Neural cell (in vitro differentiated cells): ENCODE measurements at regions not wholly inside any gene's neighbourhood (a gene's known extent, or its start where the extent isn't known, plus 50 kb on each side); places are given as distances from the start of the nearest gene placed in this dataset.

Experiments
- H2AFZ ChIP-seq: fragments of 200-600, 300-800 bp; sonication (generic), shearing (Covaris generic); 2 replicates; pipeline ENCODE4 v1.6.0; 2014; ENCODE audit warnings: low read depth, mild to moderate bottlenecking, antibody characterized with exemption, low read length, moderate library complexity
- H3F3A ChIP-seq: fragments of 200-600 bp; shearing (Covaris generic); 2 replicates; pipeline ENCODE4 v1.6.1; 2016; ENCODE audit warnings: mild to moderate bottlenecking, moderate library complexity, mixed read lengths, antibody characterized with exemption, low read length; ENCODE audit not compliant: insufficient read depth, poor library complexity, severe bottlenecking
- H3K27ac ChIP-seq: fragments of 200-600, 300-800 bp; sonication (generic), shearing (Covaris generic); 2 replicates; pipeline ENCODE4 v1.5.1; 2014; ENCODE audit warnings: mild to moderate bottlenecking, low read length, moderate library complexity
- H3K27me3 ChIP-seq: fragments of 300-800, 200-600 bp; sonication (generic), shearing (Covaris generic); 2 replicates; pipeline ENCODE4 v1.6.0; 2014; ENCODE audit warnings: mild to moderate bottlenecking, low read depth, low read length, moderate library complexity; ENCODE audit not compliant: insufficient read depth
- H3K36me3 ChIP-seq: fragments of 300-800, 200-600 bp; sonication (generic), shearing (Covaris generic); 2 replicates; pipeline ENCODE4 v1.5.1; 2014; ENCODE audit warnings: mild to moderate bottlenecking, antibody characterized with exemption, low read length, moderate library complexity; ENCODE audit not compliant: insufficient read depth
- H3K4me2 ChIP-seq: fragments of 300-800, 200-600 bp; sonication (generic), shearing (Covaris generic); 2 replicates; pipeline ENCODE4 v1.6.0; 2014; ENCODE audit warnings: mild to moderate bottlenecking, low read length
- H3K4me3 ChIP-seq: fragments of 300-800, 200-600 bp; sonication (generic), shearing (Covaris generic); 2 replicates; pipeline ENCODE4 v1.5.1; 2014; ENCODE audit warnings: mild to moderate bottlenecking, low read length, moderate library complexity
- H3K79me2 ChIP-seq: fragments of 200-600 bp; shearing (Covaris generic); replicated peaks from 2 replicates; pipeline ENCODE4 v1.6.0; 2014; ENCODE audit warnings: mild to moderate bottlenecking, low read length, moderate library complexity; ENCODE audit not compliant: insufficient read depth
- H3K9ac ChIP-seq: fragments of 300-800, 200-600 bp; sonication (generic), shearing (Covaris generic); 2 replicates; pipeline ENCODE4 v1.6.1; 2016; ENCODE audit warnings: mild to moderate bottlenecking, low read length, mixed read lengths
- H3K9me2 ChIP-seq: fragments of 200-600 bp; shearing (Covaris generic); 2 replicates; pipeline ENCODE4 v1.6.1; 2016; ENCODE audit warnings: mild to moderate bottlenecking, low read length, mixed read lengths; ENCODE audit not compliant: insufficient read depth
- H3K9me3 ChIP-seq: fragments of 200-600, 300-800 bp; sonication (generic), shearing (Covaris generic); 2 replicates; pipeline ENCODE4 v1.6.1; 2016; ENCODE audit warnings: mild to moderate bottlenecking, mixed run types, low read length, moderate library complexity, mixed read lengths
- H4K20me1 ChIP-seq: fragments of 200-600 bp; shearing (Covaris generic); 2 replicates; pipeline ENCODE4 v1.6.1; 2016; ENCODE audit warnings: mild to moderate bottlenecking, mixed run types; ENCODE audit not compliant: insufficient read depth
- EP300 ChIP-seq: fragments of 450-650 bp; conservative IDR thresholded peaks from 2 replicates; pipeline ENCODE4 v1.6.1; 2014; ENCODE audit warnings: antibody characterized with exemption, mild to moderate bottlenecking, moderate library complexity; ENCODE audit not compliant: poor library complexity, severe bottlenecking
- EZH2 ChIP-seq: fragments of 200-600, 300-800 bp; shearing (Covaris generic), sonication (generic); IDR thresholded peaks from 2 replicates; pipeline ENCODE4 v1.6.1; 2014; ENCODE audit warnings: antibody characterized with exemption, low read length, borderline replicate concordance, mild to moderate bottlenecking; ENCODE audit not compliant: insufficient read depth, poor library complexity, severe bottlenecking
- MXI1 ChIP-seq: fragments of 450-650 bp; conservative IDR thresholded peaks from 2 replicates; pipeline ENCODE4 v1.6.1; 2014; ENCODE audit warnings: antibody characterized with exemption, mild to moderate bottlenecking; ENCODE audit not compliant: poor library complexity, severe bottlenecking
- POLR2AphosphoS5 ChIP-seq: IDR thresholded peaks from 2 replicates; pipeline ENCODE4 v1.6.1; 2012
- RAD21 ChIP-seq: fragments of 450-650 bp; conservative IDR thresholded peaks from 2 replicates; pipeline ENCODE4 v1.6.1; 2014; ENCODE audit warnings: antibody characterized with exemption, mild to moderate bottlenecking, moderate library complexity
- SMC3 ChIP-seq: fragments of 450-650 bp; conservative IDR thresholded peaks from 2 replicates; pipeline ENCODE4 v1.6.1; 2014; ENCODE audit warnings: antibody characterized with exemption, mild to moderate bottlenecking, moderate library complexity; ENCODE audit not compliant: poor library complexity
- TAF1 ChIP-seq: IDR thresholded peaks from 2 replicates; pipeline ENCODE4 v1.6.1; 2012; ENCODE audit warnings: low read depth
- TF ChIP-seq, protein P1 (sequence below): IDR thresholded peaks from 2 replicates; pipeline ENCODE4 v1.6.1; 2012; ENCODE audit warnings: borderline replicate concordance
- TF ChIP-seq, protein P2 (sequence below): fragments of 450-650 bp; IDR thresholded peaks from 2 replicates; pipeline ENCODE4 v1.5.1; 2014; ENCODE audit warnings: antibody characterized with exemption, mild to moderate bottlenecking, moderate library complexity; ENCODE audit not compliant: poor library complexity, severe bottlenecking

DNA sequence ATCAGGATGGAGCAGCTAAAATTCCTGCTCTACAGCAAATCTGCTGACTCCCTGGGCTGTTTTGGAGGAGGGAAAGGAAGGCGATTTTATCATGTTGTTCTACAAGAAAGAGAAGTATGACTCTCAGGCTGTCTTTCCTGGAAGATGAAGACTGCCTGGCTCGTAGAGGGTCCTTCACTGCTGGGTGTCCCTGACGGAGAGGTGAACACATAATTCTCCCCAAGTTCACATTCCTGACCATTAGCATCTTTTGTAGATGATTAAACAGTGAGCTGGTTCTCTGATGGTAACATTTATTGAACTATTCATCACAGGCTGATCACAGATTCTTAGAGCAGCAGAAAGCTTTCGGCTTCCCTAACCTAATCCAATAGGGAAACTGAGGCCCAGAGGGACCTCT lies 212.4 kb upstream of the GLRA1 start:
- H3K27me3 ChIP-seq, result no peaks in the 10 kb centered on the region

DNA sequence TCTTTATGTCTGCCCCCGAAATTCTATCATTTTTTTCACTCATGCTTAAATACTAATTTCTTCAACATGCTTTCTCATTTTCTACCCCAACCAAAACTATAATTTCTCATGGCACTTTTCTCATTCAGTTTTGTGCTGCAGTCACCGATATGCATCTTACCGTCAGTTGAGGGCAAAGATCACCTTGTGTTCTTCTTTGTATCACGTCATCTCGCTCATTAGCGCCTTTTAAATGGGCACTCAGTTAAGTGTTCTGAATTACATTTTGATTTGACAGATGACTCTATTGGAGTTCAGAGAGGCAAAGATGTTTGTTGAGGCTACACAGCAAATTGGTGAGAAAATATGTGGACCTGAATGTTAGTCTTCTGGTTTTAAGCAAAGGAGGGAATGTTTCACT lies 211.7 kb upstream of the GLRA1 start:
- H3K27ac ChIP-seq, result no peak overlapping the region
- no peaks in the 10 kb centered on the region for H4K20me1 ChIP-seq
- H3K36me3 ChIP-seq, result no peaks in the 10 kb centered on the region
- H3K4me3 ChIP-seq, result no peak overlapping the region
- no peak overlapping the region for H2AFZ ChIP-seq
- H3K9me2 ChIP-seq, result no peaks in the 10 kb centered on the region
- H3K9me3 ChIP-seq, result no peaks in the 10 kb centered on the region
- no peak overlapping the region for H3K4me2 ChIP-seq
- no peak for TF ChIP-seq SMC3
- no peak for TF ChIP-seq EZH2
- TF ChIP-seq TAF1, result no peak
- TF ChIP-seq POLR2AphosphoS5, result no peak
- TF ChIP-seq EP300, result no peak
- TF ChIP-seq, protein P1, sequence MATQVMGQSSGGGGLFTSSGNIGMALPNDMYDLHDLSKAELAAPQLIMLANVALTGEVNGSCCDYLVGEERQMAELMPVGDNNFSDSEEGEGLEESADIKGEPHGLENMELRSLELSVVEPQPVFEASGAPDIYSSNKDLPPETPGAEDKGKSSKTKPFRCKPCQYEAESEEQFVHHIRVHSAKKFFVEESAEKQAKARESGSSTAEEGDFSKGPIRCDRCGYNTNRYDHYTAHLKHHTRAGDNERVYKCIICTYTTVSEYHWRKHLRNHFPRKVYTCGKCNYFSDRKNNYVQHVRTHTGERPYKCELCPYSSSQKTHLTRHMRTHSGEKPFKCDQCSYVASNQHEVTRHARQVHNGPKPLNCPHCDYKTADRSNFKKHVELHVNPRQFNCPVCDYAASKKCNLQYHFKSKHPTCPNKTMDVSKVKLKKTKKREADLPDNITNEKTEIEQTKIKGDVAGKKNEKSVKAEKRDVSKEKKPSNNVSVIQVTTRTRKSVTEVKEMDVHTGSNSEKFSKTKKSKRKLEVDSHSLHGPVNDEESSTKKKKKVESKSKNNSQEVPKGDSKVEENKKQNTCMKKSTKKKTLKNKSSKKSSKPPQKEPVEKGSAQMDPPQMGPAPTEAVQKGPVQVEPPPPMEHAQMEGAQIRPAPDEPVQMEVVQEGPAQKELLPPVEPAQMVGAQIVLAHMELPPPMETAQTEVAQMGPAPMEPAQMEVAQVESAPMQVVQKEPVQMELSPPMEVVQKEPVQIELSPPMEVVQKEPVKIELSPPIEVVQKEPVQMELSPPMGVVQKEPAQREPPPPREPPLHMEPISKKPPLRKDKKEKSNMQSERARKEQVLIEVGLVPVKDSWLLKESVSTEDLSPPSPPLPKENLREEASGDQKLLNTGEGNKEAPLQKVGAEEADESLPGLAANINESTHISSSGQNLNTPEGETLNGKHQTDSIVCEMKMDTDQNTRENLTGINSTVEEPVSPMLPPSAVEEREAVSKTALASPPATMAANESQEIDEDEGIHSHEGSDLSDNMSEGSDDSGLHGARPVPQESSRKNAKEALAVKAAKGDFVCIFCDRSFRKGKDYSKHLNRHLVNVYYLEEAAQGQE, result no peak
- TF ChIP-seq, protein P2, sequence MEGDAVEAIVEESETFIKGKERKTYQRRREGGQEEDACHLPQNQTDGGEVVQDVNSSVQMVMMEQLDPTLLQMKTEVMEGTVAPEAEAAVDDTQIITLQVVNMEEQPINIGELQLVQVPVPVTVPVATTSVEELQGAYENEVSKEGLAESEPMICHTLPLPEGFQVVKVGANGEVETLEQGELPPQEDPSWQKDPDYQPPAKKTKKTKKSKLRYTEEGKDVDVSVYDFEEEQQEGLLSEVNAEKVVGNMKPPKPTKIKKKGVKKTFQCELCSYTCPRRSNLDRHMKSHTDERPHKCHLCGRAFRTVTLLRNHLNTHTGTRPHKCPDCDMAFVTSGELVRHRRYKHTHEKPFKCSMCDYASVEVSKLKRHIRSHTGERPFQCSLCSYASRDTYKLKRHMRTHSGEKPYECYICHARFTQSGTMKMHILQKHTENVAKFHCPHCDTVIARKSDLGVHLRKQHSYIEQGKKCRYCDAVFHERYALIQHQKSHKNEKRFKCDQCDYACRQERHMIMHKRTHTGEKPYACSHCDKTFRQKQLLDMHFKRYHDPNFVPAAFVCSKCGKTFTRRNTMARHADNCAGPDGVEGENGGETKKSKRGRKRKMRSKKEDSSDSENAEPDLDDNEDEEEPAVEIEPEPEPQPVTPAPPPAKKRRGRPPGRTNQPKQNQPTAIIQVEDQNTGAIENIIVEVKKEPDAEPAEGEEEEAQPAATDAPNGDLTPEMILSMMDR, result no peak
- no peak for TF ChIP-seq RAD21
- no peak for TF ChIP-seq MXI1
- H3K9ac ChIP-seq, result no peak overlapping the region
- H3K79me2 ChIP-seq, result no peaks in the 10 kb centered on the region
- no peaks in the 10 kb centered on the region for H3K27me3 ChIP-seq
- no peaks in the 10 kb centered on the region for H3F3A ChIP-seq

More for the DNA sequence above, 212.4 kb upstream of the GLRA1 start:
- H3K9me2 ChIP-seq, result no peaks in the 10 kb centered on the region
- no peak overlapping the region for H3K4me2 ChIP-seq
- H3K9me3 ChIP-seq, result no peaks in the 10 kb centered on the region
- no peaks in the 10 kb centered on the region for H4K20me1 ChIP-seq
- H2AFZ ChIP-seq, result no peak overlapping the region
- no peak for TF ChIP-seq TAF1
- TF ChIP-seq SMC3, result no peak
- TF ChIP-seq EZH2, result no peak
- no peak for TF ChIP-seq RAD21
- TF ChIP-seq POLR2AphosphoS5, result no peak
- no peak for TF ChIP-seq EP300
- no peak for TF ChIP-seq MXI1
- no peak overlapping the region for H3K27ac ChIP-seq
- H3K9ac ChIP-seq, result no peak overlapping the region
- no peak overlapping the region for H3K4me3 ChIP-seq
- H3K36me3 ChIP-seq, result no peaks in the 10 kb centered on the region
- H3F3A ChIP-seq, result no peaks in the 10 kb centered on the region
- no peaks in the 10 kb centered on the region for H3K79me2 ChIP-seq
